ENCODE measurements at regions not wholly inside any gene's neighbourhood (a gene's known extent, or its start where the extent isn't known, plus 50 kb on each side); places are given as distances from the start of the nearest gene placed in this dataset.

- DNase-seq: no peak
Measured at GRCh38 chr6:14655201-14656061, 537.9 kb downstream of the CD83 start.

GRCh38 chr6:14656078-14656521 is 538.5 kb downstream of the CD83 start:
- DNase-seq: no peak

- no peak for DNase-seq
Measured at GRCh38 chr6:14656649-14657048, 539.1 kb downstream of the CD83 start.

- no peak for DNase-seq
Measured at GRCh38 chr6:14658030-14658429, 540.5 kb downstream of the CD83 start.

GRCh38 chr6:14658886-14659561 is 541.5 kb downstream of the CD83 start:
- no peak for DNase-seq

GRCh38 chr6:14659841-14660240 is 542.3 kb downstream of the CD83 start:
- DNase-seq: no peak

GRCh38 chr6:14660806-14661579 is 543.4 kb downstream of the CD83 start:
- DNase-seq: no peak

GRCh38 chr6:14661691-14662090 is 544.1 kb downstream of the CD83 start:
- DNase-seq: no peak

GRCh38 chr6:14664112-14664601 is 546.6 kb downstream of the CD83 start:
- no peak for DNase-seq

GRCh38 chr6:14664621-14665315 is 547.2 kb downstream of the CD83 start:
- no peak for DNase-seq

GRCh38 chr6:14665827-14666724 is 548.5 kb downstream of the CD83 start:
- no peak for DNase-seq

GRCh38 chr6:14670806-14671205 is 553.2 kb downstream of the CD83 start:
- DNase-seq: no peak

- DNase-seq: no peak
Measured at GRCh38 chr6:14671261-14671681, 553.7 kb downstream of the CD83 start.

GRCh38 chr6:14671937-14672336 is 554.4 kb downstream of the CD83 start:
- no peak for DNase-seq

GRCh38 chr6:14673201-14673600 is 555.6 kb downstream of the CD83 start:
- DNase-seq: no peak

GRCh38 chr6:14674458-14674857 is 556.9 kb downstream of the CD83 start:
- no peak for DNase-seq

GRCh38 chr6:14674867-14675648 is 557.5 kb downstream of the CD83 start:
- DNase-seq: no peak

- no peak for DNase-seq
Measured at GRCh38 chr6:14676064-14676463, 558.5 kb downstream of the CD83 start.

- DNase-seq: no peak
Measured at GRCh38 chr6:14676977-14677781, 559.6 kb downstream of the CD83 start.

Measured in NCI-H187 (cell line).